Calu3 (cell line): ENCODE measurements at regions not wholly inside any gene's neighbourhood (a gene's known extent, or its start where the extent isn't known, plus 50 kb on each side); places are given as distances from the start of the nearest gene placed in this dataset.

Experiments used
- BruUV-seq: library from RNA; stranded (reverse); fragments of 400-500 nt; replicated peaks from 2 replicates; lab custom pipeline; 2021; lab: Mats Ljungman, UMichigan
- CTCF ChIA-PET: fragments of 300-600 bp; sonication (Branson Sonifier 250); formaldehyde crosslinking; loops from one replicate; lab custom pipeline; 2022; ENCODE audit warnings: antibody characterized with exemption; lab: Charles Lee
- DNase-seq: peaks from one replicate; pipeline ENCODE4 v3.0.0; 2022
- H3K27ac Mint-ChIP-seq: one replicate; pipeline ENCODE4 v1.8.0; 2022; ENCODE audit warnings: mixed read lengths; ENCODE audit not compliant: unreplicated experiment
- H3K27me3 Mint-ChIP-seq: one replicate; pipeline ENCODE4 v1.8.0; 2022; ENCODE audit warnings: mixed read lengths; ENCODE audit not compliant: unreplicated experiment
- H3K36me3 Mint-ChIP-seq: one replicate; pipeline ENCODE4 v1.8.0; 2022; ENCODE audit warnings: mild to moderate bottlenecking, moderate library complexity, mixed read lengths; ENCODE audit not compliant: insufficient read depth, unreplicated experiment
- H3K4me1 Mint-ChIP-seq: one replicate; pipeline ENCODE4 v1.8.0; 2022; ENCODE audit warnings: mild to moderate bottlenecking, low read depth, mixed read lengths; ENCODE audit not compliant: unreplicated experiment
- H3K4me3 Mint-ChIP-seq: one replicate; pipeline ENCODE4 v1.8.0; 2022; ENCODE audit warnings: mild to moderate bottlenecking, low read depth, moderate library complexity, mixed read lengths; ENCODE audit not compliant: unreplicated experiment
- H3K9me3 Mint-ChIP-seq: one replicate; pipeline ENCODE4 v1.8.0; 2022; ENCODE audit warnings: low read depth, mixed read lengths; ENCODE audit not compliant: unreplicated experiment
- intact Hi-C: fragments of 100-400 bp; cut with micrococcal nuclease; formaldehyde crosslinking; loops from one replicate; pipeline ENCODE4 v1.10.0; 2022; ENCODE audit not compliant: unreplicated experiment
- TF ChIP-seq, protein P1 (sequence below): fragments of 200-600 bp; IDR thresholded peaks from one replicate; pipeline ENCODE4 v1.8.0; 2022; ENCODE audit warnings: antibody characterized with exemption; ENCODE audit not compliant: unreplicated experiment

DNA sequence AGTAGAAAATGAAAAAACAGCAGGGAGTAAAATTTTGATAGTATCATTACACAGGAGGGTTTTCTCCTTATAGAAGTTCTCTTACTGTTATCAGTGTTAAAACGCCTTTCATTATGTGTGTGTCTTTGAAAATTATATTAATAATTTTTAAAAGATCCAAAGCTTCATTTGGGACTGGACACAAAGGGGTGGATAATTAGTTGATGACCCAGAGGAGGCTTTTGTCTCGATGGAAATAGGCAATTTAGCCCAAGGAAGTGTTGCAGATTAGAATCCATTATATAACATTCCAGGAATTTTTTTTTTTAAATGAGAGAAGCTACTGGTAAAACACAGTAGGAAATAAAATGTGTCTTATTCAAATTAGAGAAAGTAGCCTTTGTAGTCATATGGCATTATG lies 1339.3 kb downstream of the FSTL5 start:
- H3K4me1 Mint-ChIP-seq = peaks cover 35% of the 10 kb centered on the region
- H3K4me3 Mint-ChIP-seq = peak overlapping the region; percentile 84
- peak overlapping the region; percentile 100 for H3K27ac Mint-ChIP-seq
- CTCF ChIA-PET = no interaction called here
- TF ChIP-seq, protein P1, sequence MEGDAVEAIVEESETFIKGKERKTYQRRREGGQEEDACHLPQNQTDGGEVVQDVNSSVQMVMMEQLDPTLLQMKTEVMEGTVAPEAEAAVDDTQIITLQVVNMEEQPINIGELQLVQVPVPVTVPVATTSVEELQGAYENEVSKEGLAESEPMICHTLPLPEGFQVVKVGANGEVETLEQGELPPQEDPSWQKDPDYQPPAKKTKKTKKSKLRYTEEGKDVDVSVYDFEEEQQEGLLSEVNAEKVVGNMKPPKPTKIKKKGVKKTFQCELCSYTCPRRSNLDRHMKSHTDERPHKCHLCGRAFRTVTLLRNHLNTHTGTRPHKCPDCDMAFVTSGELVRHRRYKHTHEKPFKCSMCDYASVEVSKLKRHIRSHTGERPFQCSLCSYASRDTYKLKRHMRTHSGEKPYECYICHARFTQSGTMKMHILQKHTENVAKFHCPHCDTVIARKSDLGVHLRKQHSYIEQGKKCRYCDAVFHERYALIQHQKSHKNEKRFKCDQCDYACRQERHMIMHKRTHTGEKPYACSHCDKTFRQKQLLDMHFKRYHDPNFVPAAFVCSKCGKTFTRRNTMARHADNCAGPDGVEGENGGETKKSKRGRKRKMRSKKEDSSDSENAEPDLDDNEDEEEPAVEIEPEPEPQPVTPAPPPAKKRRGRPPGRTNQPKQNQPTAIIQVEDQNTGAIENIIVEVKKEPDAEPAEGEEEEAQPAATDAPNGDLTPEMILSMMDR = no peak
- intact Hi-C loops = loop anchor here (10.0 kb wide), 2 partner anchors 170 to 1060 kb away; no protein-coding TSS in a partner anchor
- no peaks in the 10 kb centered on the region for H3K27me3 Mint-ChIP-seq
- BruUV-seq = no TSS peak
- no peak for DNase-seq
- peaks cover 22% of the 10 kb centered on the region for H3K36me3 Mint-ChIP-seq
- peaks cover 1% of the 10 kb centered on the region for H3K9me3 Mint-ChIP-seq

- Mint-ChIP-seq H3K9me3 (no peaks in the 10 kb centered on the region), H3K36me3 (peaks cover 22% of the 10 kb centered on the region), H3K27ac (peak overlapping the region; percentile 100), H3K4me1 (peaks cover 27% of the 10 kb centered on the region), H3K27me3 (no peaks in the 10 kb centered on the region), H3K4me3 (peak overlapping the region; percentile 84)
- peak; percentile 51 for DNase-seq
- CTCF ChIA-PET = no interaction called here
- intact Hi-C loops = loop anchor here (10.0 kb wide), 2 partner anchors 169 to 1061 kb away; no protein-coding TSS in a partner anchor
- BruUV-seq = no TSS peak
- TF ChIP-seq, protein P1 = no peak
These were observed 1338.0 kb downstream of the FSTL5 start for GRCh38 chr4:160825644-160826338.

DNA sequence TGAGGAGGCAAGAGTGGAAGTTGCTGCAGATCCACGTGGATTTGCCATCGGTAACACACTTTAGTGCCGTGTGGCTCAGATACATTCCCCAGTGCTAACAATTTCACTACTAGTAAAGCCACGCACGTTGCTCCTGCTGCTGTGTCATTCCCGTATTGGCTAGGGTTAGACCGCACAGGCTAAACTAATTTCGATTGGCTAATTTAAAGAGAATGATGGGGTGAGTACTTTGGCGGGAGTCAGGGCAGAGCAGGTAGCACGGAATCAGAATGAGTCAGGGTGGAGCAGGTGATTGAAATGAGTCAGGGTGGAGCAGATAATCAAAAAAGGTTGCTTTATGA lies 1337.5 kb downstream of the FSTL5 start:
- intact Hi-C loops = loop anchor here (10.0 kb wide), 2 partner anchors 168 to 1062 kb away; no protein-coding TSS in a partner anchor
- DNase-seq = peak; percentile 75
- TF ChIP-seq, protein P1 = no peak
- H3K9me3 Mint-ChIP-seq = no peaks in the 10 kb centered on the region
- CTCF ChIA-PET = no interaction called here
- no TSS peak for BruUV-seq
- H3K27me3 Mint-ChIP-seq = no peaks in the 10 kb centered on the region
- H3K36me3 Mint-ChIP-seq = peaks cover 25% of the 10 kb centered on the region
- peak overlapping the region; percentile 84 for H3K4me3 Mint-ChIP-seq
- H3K27ac Mint-ChIP-seq = peak overlapping the region; percentile 100
- peaks cover 29% of the 10 kb centered on the region for H3K4me1 Mint-ChIP-seq

DNA sequence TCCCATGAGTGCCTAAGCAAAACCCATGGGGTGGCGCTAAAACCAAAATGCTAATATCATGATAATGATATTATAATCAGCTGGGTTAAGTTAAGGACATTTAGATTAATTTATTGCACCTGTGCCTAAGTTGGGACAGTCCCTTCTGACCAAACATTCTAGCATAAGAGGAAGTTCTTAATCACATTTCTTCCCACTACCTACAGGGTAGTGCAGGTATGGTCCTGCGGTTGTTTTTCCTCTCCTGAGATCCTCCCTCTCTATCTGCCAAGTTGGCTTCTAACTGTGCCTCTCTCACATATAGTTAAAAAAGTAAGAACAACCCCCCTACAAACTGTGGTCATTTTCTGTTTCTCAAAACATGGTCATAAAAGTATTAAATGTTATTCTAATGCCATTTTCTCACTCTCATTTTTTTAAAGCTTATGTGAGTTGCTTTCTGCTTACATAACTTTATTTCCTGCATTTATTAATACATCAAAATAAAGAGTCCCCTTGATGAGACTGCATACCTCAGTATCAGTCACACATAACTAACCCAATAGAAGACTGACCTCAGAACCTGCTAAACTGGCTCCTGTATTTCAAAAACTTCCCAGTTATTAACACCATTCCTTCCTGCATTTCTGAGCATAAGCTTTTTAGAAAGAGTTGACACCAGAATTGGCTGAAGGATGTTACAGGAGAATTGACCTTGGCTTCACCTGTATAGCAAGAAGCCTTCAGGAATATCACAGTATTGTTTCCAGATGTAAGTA lies 1332.5 kb downstream of the FSTL5 start:
- TF ChIP-seq, protein P1 = no peak
- peaks cover 53% of the 10 kb centered on the region for H3K4me1 Mint-ChIP-seq
- peak overlapping the region; percentile 89 for H3K27ac Mint-ChIP-seq
- no peak overlapping the region for H3K4me3 Mint-ChIP-seq
- intact Hi-C loops = no loop called here
- CTCF ChIA-PET = interaction anchor here (0.6 kb wide), 1 partner anchor 1456 kb away, joined by 6 read pairs; no protein-coding TSS in a partner anchor
- DNase-seq = peak; percentile 43
- no TSS peak for BruUV-seq
- H3K36me3 Mint-ChIP-seq = peaks cover 11% of the 10 kb centered on the region
- no peaks in the 10 kb centered on the region for H3K9me3 Mint-ChIP-seq
- H3K27me3 Mint-ChIP-seq = no peaks in the 10 kb centered on the region
